UCSD-AML1 (cell line): ENCODE measurements at regions not wholly inside any gene's neighbourhood (a gene's known extent, or its start where the extent isn't known, plus 50 kb on each side); places are given as distances from the start of the nearest gene placed in this dataset.
A peak's percentile ranks its signal among the peaks of the same experiment; 100 is the strongest.

Source experiments
- DNase-seq: peaks from one replicate; lab custom pipeline; 2025; ENCODE audit not compliant: unreplicated experiment; lab: John Stamatoyannopoulos, UW

DNA sequence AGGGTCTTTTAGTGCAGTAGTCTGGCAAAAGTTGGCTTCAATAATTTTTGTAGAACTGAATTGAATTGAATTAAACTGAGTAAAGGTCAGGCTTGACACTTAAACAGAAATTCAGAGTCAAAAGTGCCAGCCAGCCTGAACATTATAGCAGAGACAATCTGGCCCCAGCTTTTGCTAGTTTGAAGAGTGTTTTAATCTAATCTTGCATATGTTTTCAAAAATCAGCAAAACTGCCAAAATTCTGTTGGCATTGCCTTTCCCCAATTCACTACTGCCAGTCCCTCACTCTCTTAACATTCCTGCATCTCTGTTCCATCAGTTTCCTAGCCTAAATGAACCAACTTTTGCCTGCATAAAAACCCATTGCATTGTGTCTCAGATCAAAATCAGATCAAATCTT lies 403.8 kb downstream of the NUF2 start:
- DNase-seq: no peak

DNA sequence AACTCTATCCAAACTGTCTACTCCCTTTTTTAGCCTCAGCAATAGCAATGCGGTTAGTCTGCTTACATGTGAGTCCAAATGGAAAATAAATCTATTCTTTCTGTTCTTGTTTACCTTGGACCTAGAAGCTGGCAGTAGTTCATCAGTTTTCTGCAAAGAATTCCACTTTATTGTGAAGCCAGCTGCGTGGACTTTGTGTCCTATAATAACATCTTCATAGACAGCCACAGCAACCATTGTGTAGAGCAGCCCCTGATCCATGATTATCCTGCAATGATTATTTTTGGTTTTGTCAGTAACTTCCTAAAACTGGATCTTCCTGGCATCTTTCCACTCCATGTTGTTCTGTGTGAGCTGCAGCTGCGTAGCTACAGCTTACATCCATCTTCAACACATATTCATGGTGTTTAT lies 408.7 kb downstream of the NUF2 start:
- no peak for DNase-seq

DNA sequence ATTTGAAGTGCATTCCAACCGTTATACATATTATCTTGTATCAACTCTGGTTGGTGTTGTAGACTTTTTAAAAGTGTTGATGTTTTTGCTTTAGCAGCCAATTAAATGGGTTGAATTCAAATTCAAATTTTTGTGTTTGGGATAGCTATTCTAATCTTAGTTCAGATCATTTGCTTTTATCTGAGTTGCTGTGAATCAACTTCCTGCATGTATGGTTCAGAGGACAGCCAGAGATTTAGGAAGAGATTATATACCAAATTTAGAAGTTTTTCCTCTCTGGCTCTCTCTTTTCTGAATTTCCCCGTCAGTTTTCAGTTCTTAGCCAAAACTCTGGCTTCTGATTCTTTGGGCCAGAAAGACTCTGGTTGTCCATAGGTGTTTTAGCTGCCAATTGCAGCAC lies 415.5 kb downstream of the NUF2 start:
- DNase-seq: no peak

DNA sequence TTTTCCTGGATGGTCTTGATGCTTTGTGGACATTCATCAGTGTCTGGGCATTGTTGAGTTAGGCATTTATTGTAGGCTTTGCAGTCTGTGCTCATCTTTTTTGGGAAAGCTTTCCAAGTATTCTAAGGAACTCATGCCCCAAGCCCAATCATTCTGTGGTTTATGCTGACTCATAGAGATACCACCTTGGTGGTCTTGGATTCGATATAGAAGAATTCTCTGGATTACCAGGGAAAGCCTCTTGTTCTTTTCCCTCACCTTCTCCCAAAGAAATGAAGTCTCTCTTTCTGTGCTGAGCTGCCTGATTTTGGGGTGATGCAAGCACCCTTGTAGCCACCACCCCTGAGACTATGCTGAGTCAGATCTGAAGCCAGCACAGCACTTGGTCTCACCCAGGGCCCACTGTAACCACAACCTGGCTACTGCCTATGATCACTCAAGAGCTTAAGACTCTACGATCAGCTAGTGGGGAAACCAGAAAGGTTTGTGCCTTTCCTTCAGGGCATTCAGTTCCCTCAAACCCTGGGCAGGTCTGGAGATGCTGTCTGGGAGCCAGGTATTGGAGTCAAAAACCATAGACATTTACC lies 422.6 kb downstream of the NUF2 start:
- no peak for DNase-seq

DNA sequence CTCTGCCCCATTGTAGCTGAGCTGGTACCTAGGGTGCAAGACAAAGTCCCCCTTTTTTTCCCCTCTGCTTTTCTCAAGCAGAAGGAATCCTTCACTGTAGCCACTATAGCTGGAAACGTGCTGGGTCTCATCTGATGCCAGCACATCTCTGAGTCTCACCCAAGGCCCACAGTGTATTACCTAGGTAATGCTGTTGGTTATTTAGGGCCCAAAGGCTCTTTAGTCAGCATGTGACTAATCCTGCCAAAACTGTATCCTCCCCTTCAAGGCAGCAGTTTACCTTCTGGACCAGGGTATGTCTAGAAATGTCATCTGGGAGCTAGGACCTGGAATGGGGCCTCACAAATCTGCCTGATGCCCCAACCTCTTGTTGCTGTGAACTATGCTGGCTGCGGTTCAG lies 423.4 kb downstream of the NUF2 start:
- no peak for DNase-seq

DNA sequence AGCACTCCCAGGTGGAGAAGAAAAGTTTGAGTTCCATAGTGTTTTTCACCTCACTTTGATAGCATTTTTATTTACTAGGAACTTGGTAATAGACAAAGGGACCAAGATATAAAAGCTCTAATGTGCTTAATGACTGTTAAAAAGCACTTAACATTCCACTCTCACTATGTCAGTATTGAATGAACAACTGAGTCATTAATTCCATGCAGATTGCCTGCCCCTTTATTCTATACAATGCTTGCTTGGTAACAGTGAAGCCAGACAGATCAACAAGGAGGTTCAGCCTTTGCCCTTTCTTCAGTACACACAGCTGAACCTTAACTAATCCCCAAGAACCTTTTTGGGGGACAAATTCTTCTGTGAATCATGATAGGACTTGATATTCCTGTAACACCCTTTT lies 425.5 kb downstream of the NUF2 start:
- DNase-seq: no peak

DNA sequence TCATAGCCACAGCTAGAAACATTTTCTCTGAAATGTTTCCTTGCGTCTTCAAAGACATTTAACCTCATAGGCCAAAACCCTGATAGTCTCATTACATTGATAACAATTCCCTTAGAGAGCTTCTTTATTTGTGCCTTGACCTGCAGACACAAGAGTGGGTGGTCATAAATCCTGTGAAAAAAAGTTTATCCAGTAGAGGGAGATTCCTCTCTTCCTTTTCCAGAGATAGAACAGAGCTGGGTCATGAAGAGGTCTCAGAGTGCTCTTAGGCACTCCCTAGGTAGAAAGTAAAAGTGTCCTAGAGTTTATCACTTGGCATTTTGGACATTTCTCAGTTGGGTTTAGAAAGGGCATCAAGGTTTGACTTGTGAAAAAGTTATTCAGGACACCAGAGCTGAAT lies 426.1 kb downstream of the NUF2 start:
- no peak for DNase-seq

DNA sequence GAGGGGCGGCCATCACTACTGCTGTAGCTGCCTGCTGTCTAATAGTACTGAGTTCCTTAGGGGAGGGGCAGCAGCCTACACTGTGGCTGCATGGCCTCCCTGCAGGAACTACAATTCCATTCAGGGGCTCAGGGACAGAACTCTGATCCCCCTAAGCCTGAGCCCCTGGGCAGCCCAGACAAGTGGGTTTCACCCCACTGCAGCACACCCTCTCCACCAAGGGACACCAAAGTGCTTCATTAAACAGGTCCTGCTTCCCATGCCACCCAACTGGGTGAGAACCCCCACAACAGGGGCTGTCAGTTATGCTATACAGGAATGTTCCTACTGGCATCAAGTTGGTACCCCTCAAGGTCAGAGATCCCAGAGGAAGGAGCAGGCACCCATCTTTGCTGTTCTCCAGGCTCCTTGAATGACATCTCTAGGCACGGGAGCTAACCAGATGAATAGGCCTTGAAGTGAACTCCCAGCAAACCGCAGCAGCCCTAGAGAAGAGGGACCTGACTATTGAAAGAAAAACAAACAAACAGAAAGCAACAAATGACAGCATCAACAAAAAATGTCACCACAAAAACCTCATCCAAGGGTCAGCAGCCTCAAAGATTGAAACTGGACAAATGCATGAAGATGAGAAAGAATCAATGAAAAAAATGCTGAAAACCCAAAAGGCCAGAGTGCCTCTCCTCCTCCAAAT lies 437.4 kb downstream of the NUF2 start:
- no peak for DNase-seq

DNA sequence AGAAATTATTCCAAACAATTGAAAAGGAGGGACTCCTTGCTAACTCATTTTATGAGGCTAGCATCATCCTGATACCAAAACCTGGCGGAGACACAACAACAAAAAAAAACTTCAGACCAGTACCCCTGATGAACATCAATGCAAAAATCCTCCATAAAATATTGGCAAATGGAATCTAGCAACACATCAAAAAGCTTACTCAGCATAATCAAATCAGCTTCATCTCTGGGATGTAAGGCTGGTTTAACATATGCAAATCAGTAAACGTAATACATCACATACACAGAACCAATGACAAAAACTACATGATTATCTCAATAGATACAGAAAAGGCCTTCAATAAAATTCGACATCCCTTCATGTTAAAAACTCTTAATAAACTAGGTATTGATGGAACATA lies 440.1 kb downstream of the NUF2 start:
- DNase-seq: no peak

DNA sequence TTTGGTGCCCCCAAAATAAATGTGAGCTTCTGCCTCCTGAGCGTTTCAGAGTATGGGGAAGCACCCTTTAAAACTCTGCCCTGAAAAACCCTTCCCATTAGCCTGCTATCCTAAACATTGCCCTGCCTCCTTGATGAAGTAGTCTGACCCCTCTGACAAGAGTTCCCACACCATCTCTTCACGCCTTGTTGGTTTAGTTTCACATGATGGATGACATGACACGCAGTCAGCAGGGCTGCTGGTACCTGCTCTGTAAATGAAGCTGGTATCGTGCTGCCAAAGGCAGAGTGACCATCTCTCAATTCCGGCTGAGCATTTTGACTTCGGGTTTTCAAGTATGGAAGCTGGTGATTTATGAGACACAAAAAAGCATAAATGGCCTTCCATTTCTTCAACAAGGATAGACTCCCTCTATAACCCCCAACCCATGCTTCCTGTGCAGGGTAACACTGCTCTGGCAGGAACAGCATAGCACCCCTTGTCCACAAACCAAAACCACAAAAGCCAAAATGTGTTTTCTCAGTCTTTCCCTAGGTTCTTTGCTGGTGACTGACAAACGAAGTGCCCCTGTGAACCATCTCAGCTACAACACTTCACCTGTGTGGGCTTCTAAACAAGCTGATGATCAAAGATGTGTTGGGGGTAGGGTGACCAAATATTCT lies 444.6 kb downstream of the NUF2 start:
- DNase-seq: peak; percentile 14

DNA sequence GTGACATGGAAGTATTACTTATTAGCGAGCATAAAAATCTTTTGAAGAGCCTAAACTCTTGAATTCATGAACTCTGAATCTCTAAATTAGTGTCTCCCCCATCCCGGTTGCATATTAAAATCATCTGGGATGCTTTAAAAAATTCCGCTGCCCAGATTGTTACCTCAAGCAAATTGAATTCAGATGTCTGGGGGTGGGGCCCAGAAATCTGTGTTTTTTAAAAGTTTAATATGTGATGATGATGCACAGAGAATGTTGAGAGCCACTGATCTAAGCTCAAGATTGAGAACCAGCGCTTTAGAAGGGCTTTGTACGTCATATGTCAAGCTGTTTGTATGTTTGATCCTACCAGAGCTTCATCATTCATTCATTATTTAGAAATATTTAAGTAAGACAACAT lies 446.8 kb downstream of the NUF2 start:
- no peak for DNase-seq

DNA sequence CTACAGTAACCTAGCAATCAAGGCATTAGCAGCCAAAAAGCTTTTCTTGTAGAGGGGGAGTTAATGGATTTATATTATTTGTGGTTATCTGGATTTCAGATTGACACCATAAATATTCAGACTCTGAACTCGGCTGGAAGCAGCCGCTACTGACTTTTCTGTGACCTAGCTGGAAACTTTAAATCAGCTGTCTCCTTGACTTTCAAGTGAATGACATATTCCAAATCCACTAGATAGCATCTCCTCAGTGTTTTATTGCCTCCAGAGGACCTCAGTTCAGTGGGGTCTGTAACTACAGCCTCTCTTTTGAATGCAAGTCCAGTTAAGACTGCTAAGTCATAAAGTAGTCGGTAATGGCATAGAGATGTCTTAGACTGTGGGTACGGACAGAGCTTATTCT lies 448.5 kb downstream of the NUF2 start:
- DNase-seq: no peak

DNA sequence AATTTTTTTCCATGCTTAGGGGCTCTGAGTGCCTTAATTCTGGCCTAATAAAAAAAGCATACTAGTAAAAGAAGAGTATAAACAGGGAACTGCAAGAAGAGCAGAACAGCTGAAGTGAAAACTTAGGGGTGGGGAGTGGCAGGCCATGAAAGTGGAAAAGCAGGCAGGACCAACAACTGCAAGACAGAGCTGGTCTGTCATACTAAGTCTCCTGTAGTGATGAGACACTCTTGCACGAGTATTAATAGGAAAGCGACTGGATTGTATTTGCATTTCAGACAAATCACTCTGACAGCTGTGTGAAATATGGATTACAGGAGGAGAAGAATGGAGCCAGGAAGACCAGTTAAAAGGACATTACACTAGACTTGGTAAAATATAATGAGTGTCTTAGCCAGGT lies 449.9 kb downstream of the NUF2 start:
- DNase-seq: no peak

DNA sequence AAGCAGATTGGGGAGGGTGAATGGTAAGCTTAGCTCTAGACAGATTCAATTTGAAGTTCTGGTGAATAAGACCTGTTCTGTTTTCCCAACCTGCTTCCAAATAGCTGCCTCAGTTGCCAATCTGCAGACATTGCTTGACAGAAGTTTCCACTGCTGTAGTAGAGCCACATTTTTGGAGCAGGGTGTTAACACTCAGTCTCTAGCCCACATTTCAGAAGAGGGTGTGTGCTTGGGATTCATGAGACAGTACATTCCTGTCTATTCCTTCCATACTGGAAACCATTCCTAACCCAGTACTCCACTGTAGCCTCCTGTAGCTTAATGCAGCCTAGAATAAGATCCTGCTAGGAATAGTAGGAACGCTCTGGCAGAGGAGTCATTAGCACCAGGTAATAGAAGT lies 450.5 kb downstream of the NUF2 start:
- DNase-seq: no peak

DNA sequence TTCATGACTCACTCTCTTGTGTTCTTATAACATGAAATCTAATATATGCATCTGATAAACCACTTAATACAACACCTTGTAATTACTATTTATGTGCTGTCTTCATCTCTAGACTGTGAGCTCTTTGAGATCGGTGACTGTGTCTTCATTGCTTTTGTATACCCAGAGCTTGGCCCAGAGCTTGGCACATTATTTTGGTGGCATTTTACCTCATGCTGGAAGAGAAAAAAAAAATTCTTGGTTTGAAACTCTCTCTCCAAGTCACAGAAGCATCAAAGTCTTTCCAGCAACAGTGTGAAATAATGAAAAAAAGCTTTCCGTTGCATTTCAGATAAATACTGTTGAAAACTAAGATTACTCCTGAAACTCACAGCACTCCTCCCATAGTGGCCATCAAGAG lies 451.6 kb downstream of the NUF2 start:
- DNase-seq: no peak

DNA sequence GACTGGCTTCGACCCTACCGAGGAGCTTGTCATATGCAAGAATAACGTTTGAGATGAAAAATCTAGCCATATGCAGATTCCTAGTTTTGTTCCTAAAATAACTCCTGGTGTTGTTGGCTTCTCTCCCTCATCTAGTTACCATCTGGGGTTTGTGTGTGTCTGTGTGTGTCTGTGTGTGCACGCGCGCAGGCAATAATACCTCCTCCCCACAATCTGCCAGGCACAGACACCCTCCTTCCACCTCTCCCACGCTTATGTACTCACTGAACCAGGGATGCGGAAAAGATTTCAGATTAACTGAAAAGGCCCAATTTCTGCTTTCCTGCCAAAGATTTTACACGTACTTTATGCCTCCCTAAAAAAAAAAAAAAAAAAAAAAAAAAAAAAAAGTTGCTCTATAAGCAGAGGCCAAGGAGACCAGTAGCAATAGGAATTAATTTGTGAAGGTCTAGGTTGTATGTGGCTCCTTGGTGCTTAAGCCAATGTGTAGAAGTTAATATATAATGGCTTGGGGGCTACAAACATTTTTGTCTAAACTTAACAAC lies 452.7 kb downstream of the NUF2 start:
- DNase-seq: no peak

DNA sequence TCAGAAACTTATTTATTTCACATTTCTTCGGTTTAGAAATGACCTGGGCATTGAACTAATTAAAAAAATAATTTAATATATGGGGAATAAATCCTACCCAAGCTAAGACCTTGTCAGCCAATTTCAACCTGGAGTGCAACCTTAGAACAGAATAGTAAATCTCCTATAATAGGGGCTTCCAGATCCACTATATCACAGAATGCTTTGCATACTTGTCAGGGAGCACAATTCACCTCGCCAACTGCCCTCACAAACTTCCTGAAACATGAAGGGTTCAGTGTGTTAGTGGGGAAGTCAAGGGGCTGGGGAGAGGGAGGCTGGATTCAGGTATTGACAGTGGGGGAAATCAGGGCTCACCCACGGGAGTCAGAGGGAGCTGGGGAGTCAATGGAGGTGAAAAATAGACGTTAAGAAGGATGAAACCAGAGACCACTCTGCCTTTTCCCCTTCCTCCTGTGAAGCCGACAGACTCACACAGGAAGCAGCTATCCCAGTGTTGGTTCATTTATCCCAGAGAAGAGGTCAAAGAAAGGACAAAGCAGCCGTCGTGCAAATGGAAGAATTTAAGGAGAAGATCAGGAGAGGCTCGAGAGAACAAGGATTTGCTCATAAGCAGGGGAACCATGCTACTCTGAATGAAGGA lies 453.3 kb downstream of the NUF2 start:
- no peak for DNase-seq

DNA sequence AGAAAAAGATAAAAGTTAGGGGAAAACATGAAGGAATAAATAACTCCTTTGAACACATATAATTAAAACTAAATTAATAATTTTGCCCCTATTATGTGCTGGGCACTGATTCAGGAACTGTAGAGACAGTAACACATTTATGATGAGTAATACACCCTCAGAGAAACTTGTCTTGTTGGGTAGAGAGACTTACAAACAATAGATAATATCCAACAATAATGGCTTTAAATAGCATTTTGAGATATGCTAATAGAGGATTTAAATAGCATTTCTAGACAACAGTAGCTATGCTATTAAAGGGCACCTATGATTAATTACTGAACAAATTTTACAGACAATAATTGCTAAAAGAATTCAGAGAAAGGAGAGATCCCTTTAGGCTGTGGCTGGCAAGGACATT lies 455.5 kb downstream of the NUF2 start:
- DNase-seq: no peak

DNA sequence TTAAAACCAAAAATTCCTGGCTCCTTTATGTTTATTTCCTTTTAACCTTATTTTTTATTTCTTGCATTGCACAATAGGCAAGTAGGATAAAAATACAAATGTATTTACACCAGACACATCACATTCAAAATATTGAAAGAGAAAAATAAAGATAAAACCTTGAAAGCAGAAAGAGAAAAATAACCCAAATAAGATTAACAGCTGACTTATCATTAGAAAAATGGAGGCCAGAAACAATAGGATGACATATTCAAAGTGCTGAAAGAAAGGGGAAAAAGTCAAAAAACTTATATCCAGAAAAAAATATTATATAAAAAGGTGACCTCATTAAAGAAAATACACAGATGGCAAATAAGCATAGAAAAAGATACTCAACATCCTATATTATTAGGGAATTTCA lies 459.4 kb downstream of the NUF2 start:
- no peak for DNase-seq

DNA sequence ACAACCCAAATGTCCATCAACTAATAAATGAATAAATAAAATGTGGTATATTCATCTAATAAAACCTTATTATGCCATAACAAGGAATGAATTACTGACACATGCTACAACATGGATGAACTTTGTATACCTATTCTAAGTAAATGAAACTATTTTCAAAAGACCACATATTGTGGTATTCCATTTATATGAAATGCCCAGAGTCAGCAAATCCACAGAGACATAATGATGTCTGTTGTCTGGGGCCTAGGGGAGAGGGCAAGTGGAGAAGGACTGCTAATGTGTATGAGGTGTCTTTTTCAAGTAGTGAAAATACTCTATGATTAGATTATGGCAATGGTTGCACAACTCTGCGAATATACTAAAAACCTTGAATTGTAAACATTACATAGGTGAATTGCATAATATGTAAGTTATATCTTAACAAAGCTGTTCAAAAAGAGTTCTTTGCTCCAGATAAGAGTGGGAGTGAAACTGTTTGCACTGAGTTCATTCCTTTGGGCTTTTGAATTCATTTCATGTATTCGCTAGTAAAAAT lies 464.2 kb downstream of the NUF2 start:
- DNase-seq: no peak

DNA sequence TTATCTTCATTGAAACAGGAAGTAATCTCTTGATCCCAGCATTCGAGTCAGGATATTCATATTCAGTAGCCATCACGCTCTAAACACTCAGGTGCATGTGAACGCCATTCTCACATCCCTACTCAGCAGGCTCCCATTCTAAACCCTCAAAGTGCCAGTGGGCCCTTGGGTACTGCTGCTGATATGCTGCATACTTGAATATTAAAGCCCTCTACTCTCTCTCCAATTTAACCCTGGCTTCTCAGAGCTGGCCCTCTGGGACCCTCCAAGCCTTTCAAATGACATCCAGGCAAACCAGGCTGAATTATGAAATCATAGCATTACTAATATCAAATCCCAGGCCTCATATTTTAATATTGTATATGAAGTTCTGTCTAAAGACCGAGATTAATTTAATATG lies 468.2 kb downstream of the NUF2 start:
- DNase-seq: no peak

DNA sequence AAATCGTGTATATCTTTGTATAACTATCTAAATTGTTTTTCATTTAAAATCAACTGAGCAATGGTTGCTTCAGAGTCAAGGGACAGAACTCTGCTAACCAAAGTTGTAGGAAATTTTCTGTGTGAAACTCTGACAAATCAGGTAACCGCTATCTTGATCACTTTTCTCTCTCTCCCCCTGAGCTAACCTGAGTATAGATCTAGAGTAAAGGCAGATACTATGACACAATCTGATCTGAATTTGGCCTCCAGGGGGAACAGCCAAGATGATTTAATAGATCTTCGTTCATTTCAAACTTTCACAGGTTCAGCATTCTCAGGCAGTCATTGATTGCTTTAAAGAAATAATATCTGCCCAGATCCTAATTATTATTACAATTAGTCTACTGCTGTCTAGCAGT lies 472.8 kb downstream of the NUF2 start:
- no peak for DNase-seq
